SW 1271 (cell line): ENCODE measurements at regions not wholly inside any gene's neighbourhood (a gene's known extent, or its start where the extent isn't known, plus 50 kb on each side); places are given as distances from the start of the nearest gene placed in this dataset.
A peak's percentile ranks its signal among the peaks of the same experiment; 100 is the strongest.
"Not testable (repeated sequence)": the region's sequence is repeated elsewhere in the genome, so short reads cannot be mapped to it uniquely, and the experiment has no call there.

Experiments used
- DNase-seq, 2 experiments: peaks; one replicate each; lab custom pipeline; 2025; lab: John Stamatoyannopoulos, UW

- peak in 1 of 2 experiments; percentile 18 for DNase-seq
These were observed 109.9 kb downstream of the UTRN start for GRCh38 chr6:144395014-144395413.

GRCh38 chr6:144395826-144396225 is 110.7 kb downstream of the UTRN start:
- no peak for DNase-seq

- DNase-seq, result no peak
These were observed 112.0 kb downstream of the UTRN start for GRCh38 chr6:144397141-144397540.

- no peak for DNase-seq
These were observed 115.2 kb downstream of the UTRN start for GRCh38 chr6:144400321-144400720.

GRCh38 chr6:144401736-144402733 is 116.9 kb downstream of the UTRN start:
- DNase-seq, result no peak

- DNase-seq, result no peak
These were observed 117.6 kb downstream of the UTRN start for GRCh38 chr6:144402750-144403149.

GRCh38 chr6:144405163-144405562 is 120.0 kb downstream of the UTRN start:
- DNase-seq, result no peak

GRCh38 chr6:144406796-144407195 is 121.7 kb downstream of the UTRN start:
- DNase-seq, result no peak

- DNase-seq, result no peak
These were observed 123.0 kb downstream of the UTRN start for GRCh38 chr6:144408161-144408560.

- DNase-seq, result no peak
These were observed 124.9 kb downstream of the UTRN start for GRCh38 chr6:144410059-144410458.

GRCh38 chr6:144410574-144410973 is 125.4 kb downstream of the UTRN start:
- not testable (repeated sequence) for DNase-seq

GRCh38 chr6:144411531-144412165 is 126.5 kb downstream of the UTRN start:
- DNase-seq, result no peak

- DNase-seq, result peak in 1 of 2 experiments; percentile 23
These were observed 128.3 kb downstream of the UTRN start for GRCh38 chr6:144413418-144413817.

GRCh38 chr6:144415014-144415413 is 129.9 kb downstream of the UTRN start:
- peak in 1 of 2 experiments; percentile 22 for DNase-seq

GRCh38 chr6:144415835-144416237 is 130.7 kb downstream of the UTRN start:
- peak in 1 of 2 experiments; percentile 33 for DNase-seq

- DNase-seq, result no peak
These were observed 131.1 kb downstream of the UTRN start for GRCh38 chr6:144416244-144416643.

- no peak for DNase-seq
These were observed 131.6 kb downstream of the UTRN start for GRCh38 chr6:144416773-144417172.

GRCh38 chr6:144417681-144418080 is 132.5 kb downstream of the UTRN start:
- DNase-seq, result no peak

GRCh38 chr6:144418959-144419545 is 133.9 kb downstream of the UTRN start:
- DNase-seq, result no peak

- DNase-seq, result no peak
These were observed 138.0 kb downstream of the UTRN start for GRCh38 chr6:144423167-144423566.

GRCh38 chr6:144429753-144430152 is 144.6 kb downstream of the UTRN start:
- DNase-seq, result no peak

- not testable (repeated sequence) for DNase-seq
These were observed 148.3 kb downstream of the UTRN start for GRCh38 chr6:144433446-144433845.
